NCI-H2029 (cell line): ENCODE measurements at regions not wholly inside any gene's neighbourhood (a gene's known extent, or its start where the extent isn't known, plus 50 kb on each side); places are given as distances from the start of the nearest gene placed in this dataset.

ENCODE experiments used
- DNase-seq: peaks from one replicate; lab custom pipeline; 2025; lab: John Stamatoyannopoulos, UW

- no peak for DNase-seq
These were observed 57.3 kb upstream of the RND3 start for GRCh38 chr2:150544731-150545130.

- no peak for DNase-seq
These were observed 55.2 kb upstream of the RND3 start for GRCh38 chr2:150542692-150543091.

DNA sequence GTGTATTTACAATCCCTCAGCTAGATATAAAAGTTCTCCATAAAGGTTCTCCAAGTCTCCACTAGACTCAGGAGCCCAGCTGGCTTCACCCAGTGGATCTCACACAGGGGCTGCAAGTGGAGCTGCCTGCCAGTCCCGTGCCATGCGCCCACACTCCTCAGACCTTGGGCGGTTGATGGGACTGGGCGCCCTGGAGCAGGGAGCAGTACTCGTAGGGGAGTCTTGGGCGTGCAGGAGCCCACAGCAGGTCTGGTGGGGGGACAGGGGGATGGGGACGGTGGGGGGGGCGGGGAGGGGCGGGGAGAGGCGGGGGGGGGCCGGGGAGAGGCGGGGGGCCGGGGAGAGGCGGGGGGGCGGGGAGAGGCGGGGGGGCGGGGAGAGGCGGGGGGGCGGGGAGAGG, 54.7 kb upstream of the RND3 start:
- DNase-seq = no peak

- no peak for DNase-seq
These were observed 51.3 kb upstream of the RND3 start for GRCh38 chr2:150538651-150539201.
